SU-DHL-6 (cell line): ENCODE measurements at regions not wholly inside any gene's neighbourhood (a gene's known extent, or its start where the extent isn't known, plus 50 kb on each side); places are given as distances from the start of the nearest gene placed in this dataset.
"Not testable (repeated sequence)": the region's sequence is repeated elsewhere in the genome, so short reads cannot be mapped to it uniquely, and the experiment has no call there.

ENCODE experiments used
- H2AFZ ChIP-seq: fragments of 200-600 bp; sonication (generic); 2 replicates; pipeline ENCODE4 v1.6.1; 2014; ENCODE audit warnings: low read depth, mild to moderate bottlenecking, moderate library complexity, mixed read lengths, antibody characterized with exemption, low read length; ENCODE audit not compliant: severe bottlenecking
- H3F3A ChIP-seq: fragments of 200-600 bp; shearing (Covaris generic); 2 replicates; pipeline ENCODE4 v1.6.0; 2016; ENCODE audit warnings: antibody characterized with exemption, mild to moderate bottlenecking; ENCODE audit not compliant: insufficient read depth
- H3K27ac ChIP-seq: fragments of 200-600 bp; sonication (generic); 2 replicates; pipeline ENCODE4 v1.5.1; 2016; ENCODE audit warnings: low read depth, mild to moderate bottlenecking, low read length, moderate library complexity, mixed read lengths
- H3K27me3 ChIP-seq: fragments of 200-600 bp; sonication (generic), shearing (Covaris generic); 2 replicates; pipeline ENCODE4 v1.6.0; 2014; ENCODE audit warnings: mild to moderate bottlenecking, low read length
- H3K36me3 ChIP-seq: fragments of 200-600 bp; sonication (generic); 2 replicates; pipeline ENCODE4 v1.6.1; 2014; ENCODE audit warnings: mild to moderate bottlenecking, low read length, mixed read lengths
- H3K4me2 ChIP-seq: fragments of 300-600, 200-600 bp; shearing (Covaris generic), sonication (generic); 2 replicates; pipeline ENCODE4 v1.6.0; 2014; ENCODE audit warnings: low read length, low read depth, mild to moderate bottlenecking; ENCODE audit not compliant: poor library complexity, severe bottlenecking
- H3K4me3 ChIP-seq: fragments of 200-600 bp; sonication (generic); 2 replicates; pipeline ENCODE4 v1.5.1; 2014; ENCODE audit warnings: antibody characterized with exemption, low read length, mild to moderate bottlenecking, mixed read lengths; ENCODE audit not compliant: insufficient read depth, poor library complexity, severe bottlenecking
- H3K79me2 ChIP-seq: fragments of 200-600 bp; sonication (generic); 2 replicates; pipeline ENCODE4 v1.6.1; 2014; ENCODE audit warnings: mild to moderate bottlenecking, low read length, moderate library complexity; ENCODE audit not compliant: insufficient read depth
- H3K9ac ChIP-seq: fragments of 200-600 bp; sonication (generic); 2 replicates; pipeline ENCODE4 v1.7.0; 2014; ENCODE audit warnings: mild to moderate bottlenecking, low read length
- H3K9me2 ChIP-seq: fragments of 200-600 bp; sonication (generic); replicated peaks from 2 replicates; pipeline ENCODE4 v1.6.1; 2014; ENCODE audit warnings: low read length; ENCODE audit not compliant: insufficient read depth
- H3K9me3 ChIP-seq: fragments of 200-600 bp; sonication (generic); 2 replicates; pipeline ENCODE4 v1.6.1; 2014; ENCODE audit warnings: low read length, mixed read lengths; ENCODE audit not compliant: insufficient read depth
- H4K20me1 ChIP-seq: fragments of 200-600 bp; sonication (generic); 2 replicates; pipeline ENCODE4 v1.6.1; 2014; ENCODE audit warnings: low read depth, mild to moderate bottlenecking, antibody characterized with exemption, low read length, moderate library complexity, mixed read lengths
- CTCF ChIP-seq: fragments of 200-600 bp; sonication (generic); IDR thresholded peaks from one replicate; pipeline ENCODE4 v1.5.1; 2017; ENCODE audit warnings: antibody characterized with exemption, mild to moderate bottlenecking, low read length, moderate library complexity; ENCODE audit not compliant: insufficient read depth, poor library complexity, severe bottlenecking
- EZH2phosphoT487 ChIP-seq: fragments of 200-600 bp; sonication (generic), shearing (Covaris generic); conservative IDR thresholded peaks from 2 replicates; pipeline ENCODE4 v1.6.1; 2018; ENCODE audit warnings: mild to moderate bottlenecking, antibody characterized with exemption, low read length, moderate library complexity, mixed read lengths

GRCh38 chr14:105605464-105606304 is 79.3 kb downstream of the TMEM121 start:
- Histone ChIP-seq H3K79me2 (no peaks in the 10 kb centered on the region), H3K27me3 (no peaks in the 10 kb centered on the region), H4K20me1 (no peaks in the 10 kb centered on the region), H3K4me3 (no peak overlapping the region), H3K27ac (no peak overlapping the region), H3K9me2 (no peaks in the 10 kb centered on the region), H3K4me2 (no peak overlapping the region), H3K9ac (no peak overlapping the region), H3F3A (no peaks in the 10 kb centered on the region), H3K9me3 (no peaks in the 10 kb centered on the region), H2AFZ (no peak overlapping the region), H3K36me3 (no peaks in the 10 kb centered on the region)
- TF ChIP-seq CTCF = no peak
- TF ChIP-seq EZH2phosphoT487 = no peak

- not testable (repeated sequence) for H3K27me3 ChIP-seq, H3K9ac ChIP-seq, H3K4me2 ChIP-seq
These were observed 80.1 kb downstream of the TMEM121 start for GRCh38 chr14:105606305-105606975.

DNA sequence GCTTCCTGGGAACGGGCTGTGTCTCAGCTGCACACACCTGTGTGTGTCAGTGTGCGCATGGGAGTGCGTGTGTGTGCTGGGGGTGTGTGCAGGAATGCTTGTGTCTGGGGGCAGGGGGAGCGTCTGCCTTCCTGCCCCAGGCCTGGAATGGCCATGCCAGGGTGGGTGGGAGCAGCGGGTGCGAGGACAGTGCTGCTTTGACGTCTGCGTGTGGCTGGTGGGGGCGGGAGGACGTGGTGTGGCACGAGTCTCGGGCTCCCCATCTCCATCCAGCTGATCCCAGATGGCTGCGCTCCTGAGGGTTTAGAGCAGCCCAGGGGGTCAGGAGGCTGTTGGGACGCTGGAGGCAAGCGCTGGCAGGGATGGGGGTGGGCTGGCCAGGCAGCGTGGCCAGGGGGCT is 80.6 kb downstream of the TMEM121 start:
- H3K27ac ChIP-seq, H2AFZ ChIP-seq, H3K4me2 ChIP-seq, H4K20me1 ChIP-seq, H3K4me3 ChIP-seq, H3K9ac ChIP-seq, H3K36me3 ChIP-seq, H3K9me2 ChIP-seq, H3K27me3 ChIP-seq, H3F3A ChIP-seq, H3K79me2 ChIP-seq, H3K9me3 ChIP-seq: not testable (repeated sequence)

More at GRCh38 chr14:105606305-105606975, 80.1 kb downstream of the TMEM121 start:
- not testable (repeated sequence) for H3K9me2 ChIP-seq, H3K27ac ChIP-seq, H3K79me2 ChIP-seq, H4K20me1 ChIP-seq, H3K36me3 ChIP-seq, H3K9me3 ChIP-seq, H2AFZ ChIP-seq, H3F3A ChIP-seq, H3K4me3 ChIP-seq

DNA sequence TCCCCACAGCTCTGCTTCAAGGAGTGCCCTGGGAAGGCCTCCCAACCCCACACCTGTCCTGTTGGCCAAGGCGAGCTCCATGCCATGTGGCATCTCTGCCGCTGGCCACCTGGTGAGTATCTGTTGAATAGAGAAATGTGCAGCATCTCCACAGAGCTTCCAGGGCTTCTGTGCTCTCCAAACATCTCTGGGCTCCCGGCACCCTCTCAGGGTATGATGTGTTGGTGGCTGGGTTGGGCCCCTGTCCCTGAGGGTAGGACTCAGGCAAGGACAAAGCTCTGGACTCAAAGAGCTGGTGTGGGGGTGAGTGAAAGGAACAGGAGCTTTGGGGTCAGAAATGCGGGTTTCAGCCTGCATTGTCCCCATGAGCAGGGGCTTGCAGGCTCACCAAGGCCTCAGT is 88.6 kb downstream of the TMEM121 start:
- not testable (repeated sequence) for H3K27me3 ChIP-seq, H3K36me3 ChIP-seq, H3K4me3 ChIP-seq, H3K9me2 ChIP-seq, H3K9me3 ChIP-seq, H4K20me1 ChIP-seq, H3K4me2 ChIP-seq, H2AFZ ChIP-seq, H3K27ac ChIP-seq, H3F3A ChIP-seq, H3K79me2 ChIP-seq, H3K9ac ChIP-seq

- not testable (repeated sequence) for H3K4me3 ChIP-seq, H2AFZ ChIP-seq, H3K36me3 ChIP-seq
These were observed 89.8 kb downstream of the TMEM121 start for GRCh38 chr14:105615986-105616801.

More at GRCh38 chr14:105615986-105616801, 89.8 kb downstream of the TMEM121 start:
- H4K20me1 ChIP-seq, H3K9ac ChIP-seq, H3K27ac ChIP-seq, H3K9me3 ChIP-seq, H3K9me2 ChIP-seq, H3K4me2 ChIP-seq, H3F3A ChIP-seq, H3K27me3 ChIP-seq, H3K79me2 ChIP-seq: not testable (repeated sequence)
